ENCODE measurements at regions not wholly inside any gene's neighbourhood (a gene's known extent, or its start where the extent isn't known, plus 50 kb on each side); places are given as distances from the start of the nearest gene placed in this dataset.

DNA sequence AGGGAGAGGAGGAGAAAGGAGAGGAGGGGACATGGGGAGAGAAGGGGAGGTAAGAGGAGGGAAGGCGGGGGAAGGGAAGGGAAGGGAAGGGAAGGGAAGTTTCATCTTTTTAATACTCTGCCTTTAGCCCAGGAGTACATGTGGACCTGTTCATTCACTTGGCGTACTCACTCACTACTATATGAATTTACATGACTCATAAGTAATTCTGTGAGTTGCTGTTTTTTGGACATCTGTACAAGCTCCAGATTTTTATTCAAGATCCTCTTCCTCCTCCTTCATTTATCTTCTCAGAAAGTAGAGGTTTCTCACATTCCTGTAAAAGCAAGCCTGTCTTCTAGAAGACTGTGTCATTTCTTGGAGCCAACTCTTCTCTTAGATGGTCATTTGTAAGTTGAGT is 84.6 kb downstream of the RDH14 start:
- Mint-ChIP-seq H3K9me3 (peaks cover 2% of the 10 kb centered on the region), H3K27me3 (ENCODE audit: low read depth) (peaks cover 11% of the 10 kb centered on the region), H3K27ac (no peak overlapping the region), H3K36me3 (ENCODE audit: low read depth) (no peaks in the 10 kb centered on the region), H3K4me3 (no peak overlapping the region), H3K4me1 (peaks cover 46% of the 10 kb centered on the region)
- TF ChIP-seq, protein P1, sequence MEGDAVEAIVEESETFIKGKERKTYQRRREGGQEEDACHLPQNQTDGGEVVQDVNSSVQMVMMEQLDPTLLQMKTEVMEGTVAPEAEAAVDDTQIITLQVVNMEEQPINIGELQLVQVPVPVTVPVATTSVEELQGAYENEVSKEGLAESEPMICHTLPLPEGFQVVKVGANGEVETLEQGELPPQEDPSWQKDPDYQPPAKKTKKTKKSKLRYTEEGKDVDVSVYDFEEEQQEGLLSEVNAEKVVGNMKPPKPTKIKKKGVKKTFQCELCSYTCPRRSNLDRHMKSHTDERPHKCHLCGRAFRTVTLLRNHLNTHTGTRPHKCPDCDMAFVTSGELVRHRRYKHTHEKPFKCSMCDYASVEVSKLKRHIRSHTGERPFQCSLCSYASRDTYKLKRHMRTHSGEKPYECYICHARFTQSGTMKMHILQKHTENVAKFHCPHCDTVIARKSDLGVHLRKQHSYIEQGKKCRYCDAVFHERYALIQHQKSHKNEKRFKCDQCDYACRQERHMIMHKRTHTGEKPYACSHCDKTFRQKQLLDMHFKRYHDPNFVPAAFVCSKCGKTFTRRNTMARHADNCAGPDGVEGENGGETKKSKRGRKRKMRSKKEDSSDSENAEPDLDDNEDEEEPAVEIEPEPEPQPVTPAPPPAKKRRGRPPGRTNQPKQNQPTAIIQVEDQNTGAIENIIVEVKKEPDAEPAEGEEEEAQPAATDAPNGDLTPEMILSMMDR (IDR thresholded peaks at IDR 0.05; ENCODE audit: unreplicated experiment in 3 of 3) = no peak

DNA sequence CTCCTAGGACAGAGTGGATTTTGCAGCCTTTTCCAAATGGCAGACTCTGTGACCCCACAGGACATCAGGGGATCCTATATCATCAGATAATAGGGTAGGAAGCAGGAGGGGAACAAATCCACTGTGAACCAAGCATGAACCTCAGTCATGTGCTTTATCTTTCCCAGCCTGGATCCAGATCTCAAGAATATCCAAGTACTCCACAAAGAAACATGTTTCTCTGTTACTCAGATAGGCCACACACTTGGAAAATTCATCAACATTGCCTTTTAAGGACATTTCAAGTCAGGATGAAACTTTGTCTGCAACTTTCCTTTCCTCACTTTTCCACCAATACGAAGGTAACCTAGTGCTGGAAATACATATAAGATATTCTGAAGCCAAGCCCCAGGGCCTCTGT is 85.8 kb downstream of the RDH14 start:
- TF ChIP-seq, protein P1 (IDR thresholded peaks at IDR 0.05; ENCODE audit: unreplicated experiment in 3 of 3) = no peak
- Mint-ChIP-seq H3K9me3 (peaks cover 2% of the 10 kb centered on the region), H3K4me3 (no peak overlapping the region), H3K4me1 (peaks cover 39% of the 10 kb centered on the region), H3K36me3 (ENCODE audit: low read depth) (no peaks in the 10 kb centered on the region), H3K27me3 (ENCODE audit: low read depth) (peaks cover 7% of the 10 kb centered on the region), H3K27ac (peak overlapping the region; percentile 48 to 76 (median 53))

DNA sequence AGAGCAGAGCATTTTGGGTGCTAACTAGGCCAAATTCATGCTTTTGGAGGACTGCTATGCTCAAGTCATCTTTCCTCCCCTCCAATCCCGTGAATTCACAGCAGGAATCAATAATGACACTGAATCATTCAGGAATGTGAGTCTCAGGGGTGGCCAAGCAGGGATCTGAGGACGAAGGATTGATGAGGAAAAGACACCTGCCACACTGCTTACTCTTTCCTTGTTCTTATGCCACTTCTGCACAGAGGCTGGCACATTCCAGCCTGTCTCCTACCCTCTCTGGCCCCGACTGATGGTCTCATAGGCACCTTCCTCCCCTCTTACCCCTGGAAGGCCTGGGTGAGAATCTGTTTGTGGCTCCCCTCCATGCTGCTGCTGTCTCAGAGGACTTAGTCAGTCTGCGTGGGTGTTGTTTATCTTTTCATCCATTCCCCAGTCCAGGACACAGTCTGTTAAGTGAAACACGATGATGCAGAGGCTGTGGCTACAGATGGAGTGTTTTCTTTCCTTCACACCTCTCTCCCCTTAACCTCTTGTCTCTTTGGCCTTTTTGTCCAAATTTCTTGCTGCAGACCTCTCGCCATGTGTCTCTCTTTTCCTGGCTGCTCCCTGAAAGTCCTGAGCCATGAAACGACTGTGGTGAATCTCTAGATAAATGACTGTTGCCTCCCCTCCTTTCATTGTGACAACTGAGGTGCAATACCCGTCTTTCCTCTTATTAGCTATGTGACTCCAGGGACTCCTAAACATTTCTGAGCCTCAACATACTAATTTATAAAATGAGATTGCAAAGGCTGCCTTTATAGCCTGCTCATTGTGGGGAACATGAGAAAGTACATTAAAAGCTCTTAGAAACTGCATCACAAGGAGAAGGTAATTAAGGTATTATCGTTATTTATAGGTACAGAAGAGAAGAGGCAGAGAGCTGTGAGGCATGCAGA is 86.9 kb downstream of the RDH14 start:
- Mint-ChIP-seq H3K27me3 (ENCODE audit: low read depth) (peaks cover 7% of the 10 kb centered on the region), H3K4me1 (peaks cover 39% of the 10 kb centered on the region), H3K36me3 (ENCODE audit: low read depth) (no peaks in the 10 kb centered on the region), H3K4me3 (no peak overlapping the region), H3K9me3 (peaks cover 2% of the 10 kb centered on the region), H3K27ac (peak overlapping the region; percentile 53 to 76 (median 69))
- TF ChIP-seq, protein P1 (IDR thresholded peaks at IDR 0.05; ENCODE audit: unreplicated experiment in 3 of 3) = no peak

DNA sequence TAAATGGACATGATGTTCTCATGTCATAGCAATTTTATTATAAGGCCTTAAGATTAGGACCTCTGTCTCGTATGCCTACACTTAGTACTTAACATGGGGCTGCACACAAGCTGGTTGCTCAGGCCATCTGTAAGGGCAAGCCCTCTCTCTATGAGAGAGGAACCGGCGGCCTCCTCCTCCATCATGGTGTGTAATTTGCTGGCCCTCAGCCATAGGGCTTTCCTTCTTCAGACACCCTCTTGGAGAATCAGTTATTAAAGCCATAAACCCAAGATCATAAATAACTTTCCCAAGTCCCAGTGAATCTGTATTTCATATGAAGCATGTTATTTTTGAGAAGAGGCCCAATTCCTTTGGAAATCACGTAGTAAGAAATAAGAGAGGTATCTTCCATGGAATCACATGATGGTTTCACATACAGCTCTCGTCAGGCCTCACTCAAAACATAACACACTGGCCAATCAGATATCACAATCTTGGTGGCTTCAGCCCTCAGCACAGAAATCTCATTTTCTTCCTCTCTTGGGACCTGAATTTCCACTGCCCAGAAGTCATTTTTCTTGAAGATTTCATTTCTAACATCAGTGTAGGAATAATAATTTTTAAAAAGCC is 92.6 kb downstream of the RDH14 start:
- TF ChIP-seq, protein P1 (IDR thresholded peaks at IDR 0.05; ENCODE audit: unreplicated experiment in 3 of 3) = no peak
- peak overlapping the region; percentile 50 to 74 (median 61) for H3K27ac Mint-ChIP-seq
- no peak overlapping the region for H3K4me3 Mint-ChIP-seq
- peaks cover 28% of the 10 kb centered on the region for H3K4me1 Mint-ChIP-seq
- H3K36me3 Mint-ChIP-seq (ENCODE audit: low read depth) = peaks cover 4% of the 10 kb centered on the region
- peaks cover 6% of the 10 kb centered on the region for H3K9me3 Mint-ChIP-seq
- H3K27me3 Mint-ChIP-seq (ENCODE audit: low read depth) = no peaks in the 10 kb centered on the region

DNA sequence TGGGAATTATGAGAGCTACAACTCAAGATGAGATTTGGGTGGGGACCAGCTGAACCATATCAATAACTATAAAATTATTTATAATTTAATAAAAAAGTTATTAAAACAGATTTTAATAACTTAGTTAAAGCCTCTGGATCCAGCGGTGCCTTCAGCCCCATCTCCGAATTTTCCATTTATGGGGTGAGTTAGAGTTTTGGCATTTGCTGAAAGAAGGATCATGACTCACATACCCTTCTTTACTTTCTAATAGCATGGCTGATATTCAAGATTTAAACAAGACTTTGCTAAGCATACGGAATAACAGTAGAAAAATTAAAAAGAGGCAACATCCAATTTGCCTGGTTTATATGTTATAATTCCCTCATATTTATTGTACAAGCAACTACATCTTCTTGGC is 94.5 kb downstream of the RDH14 start:
- Mint-ChIP-seq H3K27me3 (ENCODE audit: low read depth) (peaks cover 14% of the 10 kb centered on the region), H3K9me3 (peaks cover 12% of the 10 kb centered on the region), H3K4me1 (peaks cover 21% of the 10 kb centered on the region), H3K27ac (no peak overlapping the region), H3K36me3 (ENCODE audit: low read depth) (peaks cover 5% of the 10 kb centered on the region), H3K4me3 (no peak overlapping the region)
- TF ChIP-seq, protein P1 (IDR thresholded peaks at IDR 0.05; ENCODE audit: unreplicated experiment in 3 of 3) = no peak
